HG02763 (cell line): ENCODE measurements at regions not wholly inside any gene's neighbourhood (a gene's known extent, or its start where the extent isn't known, plus 50 kb on each side); places are given as distances from the start of the nearest gene placed in this dataset.
"Not testable (repeated sequence)": the region's sequence is repeated elsewhere in the genome, so short reads cannot be mapped to it uniquely, and the experiment has no call there.

Experiments
- ATAC-seq: cut with Tn5 transposase; IDR thresholded peaks from one replicate; pipeline ENCODE4 v1.9.1; 2021; ENCODE audit warnings: mild to moderate bottlenecking, moderate library complexity; ENCODE audit not compliant: unreplicated experiment

GRCh38 chr1:213452501-213452900 is 401.5 kb downstream of the RPS6KC1 start:
- no peak for ATAC-seq

GRCh38 chr1:213457186-213457585 is 406.1 kb downstream of the RPS6KC1 start:
- ATAC-seq = no peak

GRCh38 chr1:213457733-213458132 is 406.7 kb downstream of the RPS6KC1 start:
- no peak for ATAC-seq

GRCh38 chr1:213462374-213462773 is 411.3 kb downstream of the RPS6KC1 start:
- ATAC-seq = not testable (repeated sequence)

- ATAC-seq = no peak
Measured at GRCh38 chr1:213464786-213465460, 413.9 kb downstream of the RPS6KC1 start.

GRCh38 chr1:213466541-213466940 is 415.5 kb downstream of the RPS6KC1 start:
- no peak for ATAC-seq

- no peak for ATAC-seq
Measured at GRCh38 chr1:213474054-213474453, 423.0 kb downstream of the RPS6KC1 start.

GRCh38 chr1:213481395-213481794 is 430.4 kb downstream of the RPS6KC1 start:
- no peak for ATAC-seq

- no peak for ATAC-seq
Measured at GRCh38 chr1:213484333-213484732, 433.3 kb downstream of the RPS6KC1 start.

GRCh38 chr1:213484758-213485157 is 433.7 kb downstream of the RPS6KC1 start:
- ATAC-seq = no peak

- ATAC-seq = no peak
Measured at GRCh38 chr1:213486488-213486887, 435.4 kb downstream of the RPS6KC1 start.

- ATAC-seq = no peak
Measured at GRCh38 chr1:213491468-213491867, 440.4 kb downstream of the RPS6KC1 start.

- ATAC-seq = no peak
Measured at GRCh38 chr1:213492161-213493041, 441.4 kb downstream of the RPS6KC1 start.

- no peak for ATAC-seq
Measured at GRCh38 chr1:213499444-213499843, 448.4 kb downstream of the RPS6KC1 start.

GRCh38 chr1:213507472-213508223 is 456.6 kb downstream of the RPS6KC1 start:
- no peak for ATAC-seq

GRCh38 chr1:213511173-213511572 is 460.1 kb downstream of the RPS6KC1 start:
- no peak for ATAC-seq

- no peak for ATAC-seq
Measured at GRCh38 chr1:213512316-213512715, 461.3 kb downstream of the RPS6KC1 start.

- ATAC-seq = no peak
Measured at GRCh38 chr1:213513006-213513405, 462.0 kb downstream of the RPS6KC1 start.

- ATAC-seq = not testable (repeated sequence)
Measured at GRCh38 chr1:213514408-213515179, 463.6 kb downstream of the RPS6KC1 start.

GRCh38 chr1:213519098-213519497 is 468.1 kb downstream of the RPS6KC1 start:
- no peak for ATAC-seq

- ATAC-seq = no peak
Measured at GRCh38 chr1:213521206-213521605, 466.6 kb upstream of the PROX1 start.
